Nephron (organoid): ENCODE measurements at regions not wholly inside any gene's neighbourhood (a gene's known extent, or its start where the extent isn't known, plus 50 kb on each side); places are given as distances from the start of the nearest gene placed in this dataset.

Experiments
- H3K27ac Mint-ChIP-seq, 3 experiments: 2 replicates each; pipeline ENCODE4 v1.8.0; 2020; ENCODE audit warnings: mixed read lengths in 3 of 3, mild to moderate bottlenecking in 2 of 3, moderate library complexity in 1 of 3
- H3K27me3 Mint-ChIP-seq: 2 replicates; pipeline ENCODE4 v1.8.0; 2021; ENCODE audit warnings: low read depth, mild to moderate bottlenecking, moderate library complexity, mixed read lengths
- H3K36me3 Mint-ChIP-seq: 2 replicates; pipeline ENCODE4 v1.8.0; 2020; ENCODE audit warnings: low read depth, mixed read lengths
- H3K4me1 Mint-ChIP-seq: 2 replicates; pipeline ENCODE4 v1.8.0; 2020; ENCODE audit warnings: mixed read lengths
- H3K4me3 Mint-ChIP-seq, 3 experiments: 2 replicates each; pipeline ENCODE4 v1.8.0; 2020; ENCODE audit warnings: mild to moderate bottlenecking in 3 of 3, mixed read lengths in 3 of 3, moderate library complexity in 2 of 3
- H3K9me3 Mint-ChIP-seq: 2 replicates; pipeline ENCODE4 v1.8.0; 2020; ENCODE audit warnings: mixed read lengths
- TF ChIP-seq, protein P1 (sequence below), 3 experiments: fragments of 200-600 bp; sonication (generic); IDR thresholded peaks; one replicate each; pipeline ENCODE4 v1.5.0; 2021; ENCODE audit warnings: antibody characterized with exemption in 3 of 3; ENCODE audit not compliant: unreplicated experiment in 3 of 3

DNA sequence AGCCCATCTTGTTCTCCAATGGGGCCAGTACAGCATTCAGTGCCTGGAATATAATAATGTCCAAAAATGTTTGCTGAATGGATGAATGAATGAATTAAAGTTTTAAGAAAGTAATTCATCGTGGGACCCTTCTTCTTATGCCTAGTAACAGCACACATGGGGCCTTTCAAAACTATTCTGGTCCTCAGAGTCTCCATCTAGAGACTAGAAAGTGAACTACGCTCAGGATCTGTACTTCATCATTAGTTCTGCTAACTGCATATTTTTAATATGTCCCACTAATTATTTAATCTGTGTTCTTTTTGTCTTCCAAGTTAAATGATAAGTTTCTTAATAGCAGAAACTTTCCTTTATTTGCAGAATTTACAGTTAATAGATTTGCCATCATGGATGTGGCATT, 172.5 kb downstream of the SMAD2 start:
- Mint-ChIP-seq H3K9me3 (peaks cover 19% of the 10 kb centered on the region), H3K27ac (no peak overlapping the region), H3K36me3 (peaks cover 5% of the 10 kb centered on the region), H3K4me3 (no peak overlapping the region), H3K4me1 (no peaks in the 10 kb centered on the region), H3K27me3 (peaks cover 24% of the 10 kb centered on the region)
- TF ChIP-seq, protein P1, sequence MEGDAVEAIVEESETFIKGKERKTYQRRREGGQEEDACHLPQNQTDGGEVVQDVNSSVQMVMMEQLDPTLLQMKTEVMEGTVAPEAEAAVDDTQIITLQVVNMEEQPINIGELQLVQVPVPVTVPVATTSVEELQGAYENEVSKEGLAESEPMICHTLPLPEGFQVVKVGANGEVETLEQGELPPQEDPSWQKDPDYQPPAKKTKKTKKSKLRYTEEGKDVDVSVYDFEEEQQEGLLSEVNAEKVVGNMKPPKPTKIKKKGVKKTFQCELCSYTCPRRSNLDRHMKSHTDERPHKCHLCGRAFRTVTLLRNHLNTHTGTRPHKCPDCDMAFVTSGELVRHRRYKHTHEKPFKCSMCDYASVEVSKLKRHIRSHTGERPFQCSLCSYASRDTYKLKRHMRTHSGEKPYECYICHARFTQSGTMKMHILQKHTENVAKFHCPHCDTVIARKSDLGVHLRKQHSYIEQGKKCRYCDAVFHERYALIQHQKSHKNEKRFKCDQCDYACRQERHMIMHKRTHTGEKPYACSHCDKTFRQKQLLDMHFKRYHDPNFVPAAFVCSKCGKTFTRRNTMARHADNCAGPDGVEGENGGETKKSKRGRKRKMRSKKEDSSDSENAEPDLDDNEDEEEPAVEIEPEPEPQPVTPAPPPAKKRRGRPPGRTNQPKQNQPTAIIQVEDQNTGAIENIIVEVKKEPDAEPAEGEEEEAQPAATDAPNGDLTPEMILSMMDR (IDR thresholded peaks at IDR 0.05; ENCODE audit: unreplicated experiment in 3 of 3), result peak in 1 of 3 experiments; percentile 6

DNA sequence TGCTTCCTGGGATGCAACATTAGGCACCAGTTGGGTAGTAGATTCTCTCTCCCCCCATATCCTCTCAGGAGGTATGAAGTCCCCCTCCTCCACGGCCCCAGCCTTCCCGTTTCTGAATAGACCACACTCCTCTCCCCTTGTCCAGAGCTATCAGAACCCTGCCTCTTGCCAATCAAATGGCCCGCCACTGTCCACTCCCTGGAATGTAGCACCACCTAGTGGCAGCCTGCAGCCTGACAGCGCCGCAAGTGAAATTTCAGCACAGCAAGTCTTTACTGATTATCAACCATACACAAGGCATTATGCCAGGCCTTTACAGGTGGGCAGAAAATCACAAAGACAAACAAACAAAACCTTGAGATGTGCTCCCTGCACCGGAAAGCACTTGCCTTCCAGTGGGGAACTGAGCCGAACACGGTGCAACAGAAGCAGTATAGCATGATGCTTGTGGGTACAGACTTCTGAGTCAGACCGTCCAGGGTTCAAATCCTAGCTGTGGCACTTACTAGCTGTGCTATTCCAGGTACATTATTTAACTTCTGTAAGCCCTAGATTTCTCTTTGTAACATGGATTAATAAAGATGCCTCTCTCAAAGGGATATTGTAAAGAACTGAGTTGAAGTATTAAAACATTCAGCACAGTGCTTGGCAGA, 174.0 kb downstream of the SMAD2 start:
- H3K27me3 Mint-ChIP-seq, result peaks cover 32% of the 10 kb centered on the region
- peaks cover 5% of the 10 kb centered on the region for H3K36me3 Mint-ChIP-seq
- H3K27ac Mint-ChIP-seq, result no peak overlapping the region
- TF ChIP-seq, protein P1 (IDR thresholded peaks at IDR 0.05; ENCODE audit: unreplicated experiment in 3 of 3), result peak; percentile 80 to 85 (median 84)
- H3K9me3 Mint-ChIP-seq, result peaks cover 17% of the 10 kb centered on the region
- H3K4me1 Mint-ChIP-seq, result no peaks in the 10 kb centered on the region
- H3K4me3 Mint-ChIP-seq, result no peak overlapping the region

DNA sequence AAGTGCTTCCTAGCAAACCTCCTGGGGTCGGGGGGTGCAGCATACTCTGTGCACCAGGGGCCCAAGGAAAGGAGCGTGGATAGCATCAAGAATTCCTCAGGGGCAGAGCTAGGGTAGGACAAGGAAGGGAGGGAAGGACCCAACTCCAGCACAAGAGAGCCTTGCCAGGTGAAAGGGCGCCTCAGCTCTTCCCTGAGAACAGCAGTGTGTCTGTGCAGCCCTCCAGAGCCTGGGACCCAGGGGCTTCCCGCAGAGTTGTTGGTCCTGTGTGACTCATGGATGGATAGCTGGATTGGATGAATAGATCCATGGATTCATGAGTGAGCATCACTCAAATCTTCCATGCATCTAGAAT, 175.4 kb downstream of the SMAD2 start:
- H3K27ac Mint-ChIP-seq, result no peak overlapping the region
- TF ChIP-seq, protein P1 (IDR thresholded peaks at IDR 0.05; ENCODE audit: unreplicated experiment in 3 of 3), result no peak
- H3K9me3 Mint-ChIP-seq, result peaks cover 10% of the 10 kb centered on the region
- no peak overlapping the region for H3K4me3 Mint-ChIP-seq
- peaks cover 40% of the 10 kb centered on the region for H3K27me3 Mint-ChIP-seq
- H3K4me1 Mint-ChIP-seq, result no peaks in the 10 kb centered on the region
- peaks cover under 1% of the 10 kb centered on the region for H3K36me3 Mint-ChIP-seq

DNA sequence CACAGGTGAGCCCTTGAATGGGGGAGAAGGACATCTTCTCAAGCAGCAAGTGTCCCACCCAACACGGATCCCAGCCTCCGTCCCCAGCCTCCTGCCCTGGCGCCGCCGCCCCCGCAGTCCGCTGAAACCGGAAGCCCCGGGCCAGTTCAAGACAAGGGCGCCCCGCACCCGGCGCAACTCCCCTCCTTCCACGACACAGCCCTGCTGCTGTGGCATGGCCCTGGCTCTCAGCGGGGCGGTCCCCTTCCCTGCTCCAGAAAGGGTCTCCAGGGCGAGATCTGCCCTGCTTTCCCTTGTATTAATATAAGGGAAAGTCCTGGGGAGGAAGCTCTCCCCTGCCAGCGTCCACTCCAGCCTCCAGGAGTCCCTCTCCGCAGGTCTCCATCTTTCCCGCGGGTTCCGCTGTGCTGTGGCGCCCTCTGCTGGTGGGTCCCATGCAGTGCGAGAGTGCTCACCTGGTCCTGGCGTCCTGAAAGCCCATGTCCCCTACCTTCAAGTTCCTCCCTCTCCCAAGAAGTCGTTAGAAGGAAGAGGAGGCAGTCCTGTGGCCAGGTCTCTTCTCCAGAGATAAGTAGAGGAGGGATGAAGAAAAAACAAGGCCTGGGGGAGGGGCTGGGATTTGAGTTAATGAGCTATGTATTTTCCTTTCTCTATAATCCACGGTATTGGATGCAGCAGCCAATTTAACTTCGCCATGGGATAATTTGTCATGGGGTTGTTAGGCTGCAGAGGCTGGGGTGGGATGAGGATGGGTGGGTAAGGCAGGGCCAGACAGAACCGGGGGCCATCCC, 176.0 kb downstream of the SMAD2 start:
- TF ChIP-seq, protein P1 (IDR thresholded peaks at IDR 0.05; ENCODE audit: unreplicated experiment in 3 of 3), result peak; percentile 56 to 61 (median 57)
- H3K36me3 Mint-ChIP-seq, result no peaks in the 10 kb centered on the region

DNA sequence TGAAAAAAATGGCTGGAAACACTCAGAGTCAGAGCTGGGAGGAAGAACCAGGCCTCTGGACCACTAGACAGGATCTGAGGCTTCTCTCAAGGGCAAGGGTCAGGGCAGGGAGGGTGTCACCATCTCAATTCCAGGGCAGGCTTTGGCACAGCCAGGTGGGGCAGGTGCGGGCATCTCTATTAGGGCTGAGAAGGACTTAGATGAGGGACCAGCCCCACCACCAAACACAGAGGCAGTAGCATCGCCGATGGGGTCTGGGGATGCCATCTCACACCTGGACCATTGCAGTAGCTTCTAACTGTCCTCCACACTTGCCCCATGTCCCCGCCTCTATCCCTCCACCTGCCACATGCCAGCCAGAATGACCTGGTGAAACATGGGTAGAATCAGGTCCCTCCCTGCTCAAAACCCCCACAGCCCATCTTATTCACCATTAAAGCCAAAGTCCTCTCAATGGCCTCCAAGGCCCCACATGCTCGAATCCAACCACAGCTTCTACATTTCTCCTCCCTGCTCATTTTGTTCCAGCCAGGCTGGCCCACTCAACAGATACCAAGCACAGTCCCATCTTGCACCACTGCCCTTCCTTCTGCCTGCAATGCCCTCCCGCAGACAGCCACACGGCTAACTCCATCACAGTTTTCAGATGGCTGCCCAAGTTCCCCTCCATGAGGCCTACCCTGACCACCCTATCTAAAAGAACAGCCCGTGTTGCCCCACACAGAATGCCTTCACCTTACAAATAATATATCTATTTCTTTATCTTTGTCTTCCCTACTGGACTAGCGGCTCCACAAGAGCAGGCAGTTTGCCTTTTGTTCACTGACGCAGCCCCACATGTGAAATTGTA, 177.4 kb downstream of the SMAD2 start:
- Mint-ChIP-seq H3K27ac (no peak overlapping the region), H3K4me1 (no peaks in the 10 kb centered on the region), H3K36me3 (no peaks in the 10 kb centered on the region), H3K4me3 (no peak overlapping the region), H3K27me3 (peaks cover 57% of the 10 kb centered on the region), H3K9me3 (no peaks in the 10 kb centered on the region)
- TF ChIP-seq, protein P1 (IDR thresholded peaks at IDR 0.05; ENCODE audit: unreplicated experiment in 3 of 3), result no peak

More for the DNA sequence above, 176.0 kb downstream of the SMAD2 start:
- Mint-ChIP-seq H3K27ac (no peak overlapping the region), H3K27me3 (peaks cover 46% of the 10 kb centered on the region), H3K4me1 (no peaks in the 10 kb centered on the region), H3K9me3 (peaks cover 6% of the 10 kb centered on the region), H3K4me3 (peak overlapping the region in 1 of 3 experiments; percentile 37)
